GM19239 (cell line): ENCODE measurements at regions not wholly inside any gene's neighbourhood (a gene's known extent, or its start where the extent isn't known, plus 50 kb on each side); places are given as distances from the start of the nearest gene placed in this dataset.
"Not testable (repeated sequence)": the region's sequence is repeated elsewhere in the genome, so short reads cannot be mapped to it uniquely, and the experiment has no call there.

Source experiments
- DNase-seq: peaks from one replicate; pipeline ENCODE4 v3.0.0; 2011; ENCODE audit warnings: low spot score; ENCODE audit not compliant: insufficient read length
- FAIRE-seq: peaks from 2 replicates; lab custom pipeline; 2011; peaks lifted over from hg19 to GRCh38; lab: Jason Lieb, UNC

DNA sequence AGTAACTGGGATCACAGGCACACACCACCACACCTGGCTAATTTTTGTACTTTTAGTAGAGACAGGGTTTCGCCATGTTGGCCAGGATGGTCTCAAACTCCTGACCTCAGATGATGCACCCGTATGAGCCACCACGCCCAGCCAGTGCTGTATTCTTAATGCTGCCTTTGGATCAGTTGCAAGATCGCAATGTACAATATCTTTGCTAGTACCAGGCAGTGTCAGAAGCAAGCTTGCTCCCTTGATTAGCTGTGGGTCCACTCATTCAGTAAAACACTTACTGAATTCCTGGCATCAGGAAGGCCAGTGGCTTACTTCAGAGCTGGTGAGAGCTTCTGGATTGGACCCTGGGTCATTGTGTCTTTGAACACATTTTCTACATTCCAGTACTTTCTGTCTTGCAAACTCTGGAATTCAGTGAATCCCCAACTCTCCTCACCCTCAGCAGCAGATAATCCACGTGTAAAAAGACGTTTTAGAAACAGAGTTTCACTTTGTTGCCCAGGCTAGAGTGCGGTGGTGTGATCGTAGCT lies 1183.7 kb downstream of the AACS start:
- DNase-seq, result no peak
- no peak for FAIRE-seq

DNA sequence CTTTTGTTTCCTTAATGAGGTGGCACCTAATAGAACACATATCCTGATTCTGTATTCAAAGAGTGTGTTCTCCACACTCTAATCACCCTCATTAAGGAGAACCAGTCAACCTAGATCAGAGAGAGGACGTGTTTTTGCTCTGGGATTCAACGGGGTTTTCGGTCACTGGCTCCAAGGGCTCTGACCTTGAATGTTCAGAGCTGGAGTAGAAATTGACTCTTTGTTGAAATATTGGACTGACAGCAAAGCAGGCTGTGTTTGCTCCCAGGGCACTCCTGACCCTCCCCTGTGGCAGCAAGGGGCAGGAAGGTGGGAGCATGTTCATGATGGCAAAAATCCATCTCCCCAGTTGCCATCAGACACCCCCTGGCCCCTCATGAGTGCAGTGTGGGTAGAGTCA lies 1193.0 kb downstream of the AACS start:
- DNase-seq (no peak), FAIRE-seq (no peak)

GRCh38 chr12:126262829-126263228 lies 1197.6 kb downstream of the AACS start:
- DNase-seq, result no peak
- FAIRE-seq, result no peak

GRCh38 chr12:126268222-126268621 lies 1203.0 kb downstream of the AACS start:
- FAIRE-seq (no peak), DNase-seq (no peak)

DNA sequence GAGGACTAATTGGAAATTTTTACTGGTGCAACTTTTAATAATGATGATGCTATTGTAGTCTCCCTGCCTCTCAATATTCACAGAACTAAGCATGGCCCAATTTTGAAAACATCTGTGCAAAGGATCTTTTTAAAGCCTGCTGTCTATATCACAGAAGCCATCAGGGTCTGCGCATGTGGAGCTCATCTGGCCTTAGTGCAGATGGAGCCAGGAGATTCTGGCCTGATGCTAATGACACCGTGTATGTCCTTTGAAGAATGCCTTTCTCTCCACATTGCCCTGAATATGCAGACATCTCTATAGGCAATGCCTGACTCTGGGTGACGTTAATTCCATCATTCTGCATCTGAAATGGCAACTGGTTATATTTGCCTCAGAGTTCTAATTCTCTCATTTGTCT lies 1205.9 kb downstream of the AACS start:
- DNase-seq, result no peak
- FAIRE-seq, result no peak

DNA sequence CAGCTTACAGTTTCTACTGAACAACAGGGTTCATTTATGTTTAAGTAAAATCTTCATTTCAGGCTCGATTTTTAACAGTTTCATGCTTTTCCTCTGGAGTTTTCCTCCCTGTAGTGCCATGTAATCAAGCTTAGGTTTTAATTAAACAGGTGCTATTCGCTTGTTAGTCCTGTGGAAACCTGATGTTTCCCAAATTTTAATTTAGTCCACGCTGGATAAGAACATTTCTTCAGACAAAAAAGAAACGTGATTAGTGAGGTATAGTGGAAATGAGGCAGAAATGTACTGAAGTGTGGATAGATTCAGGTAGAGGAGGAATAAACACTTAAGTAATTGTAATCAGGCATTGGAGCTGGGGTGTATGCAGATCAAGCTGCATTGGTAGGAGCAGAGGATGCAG lies 1217.5 kb downstream of the AACS start:
- DNase-seq, result no peak
- no peak for FAIRE-seq

GRCh38 chr12:126286203-126286602 lies 1221.0 kb downstream of the AACS start:
- FAIRE-seq, result no peak

GRCh38 chr12:126290456-126290855 lies 1225.2 kb downstream of the AACS start:
- no peak for FAIRE-seq
- DNase-seq, result no peak

More at GRCh38 chr12:126286203-126286602, 1221.0 kb downstream of the AACS start:
- DNase-seq, result no peak

DNA sequence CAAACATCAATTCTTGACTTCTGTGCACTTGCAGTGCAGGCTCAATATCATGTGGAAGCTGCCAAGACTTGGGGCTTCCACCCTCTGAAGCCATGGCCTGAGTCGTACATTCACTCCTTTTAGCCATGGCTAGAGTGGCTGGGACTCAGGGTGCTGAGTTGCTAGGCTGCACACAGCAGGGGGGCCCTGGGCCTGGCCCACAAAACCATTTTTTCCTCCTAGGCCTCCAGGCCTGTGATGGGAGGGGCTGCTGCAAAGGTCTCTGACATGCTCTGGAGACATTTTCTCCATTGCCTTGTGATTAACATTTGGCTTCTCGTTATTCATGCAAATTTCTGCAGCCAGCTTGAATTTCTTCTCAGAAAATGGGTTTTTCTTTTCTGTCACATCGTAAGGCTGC lies 1226.8 kb downstream of the AACS start:
- not testable (repeated sequence) for DNase-seq, FAIRE-seq

GRCh38 chr12:126295652-126296051 lies 1230.4 kb downstream of the AACS start:
- DNase-seq (no peak), FAIRE-seq (no peak)

- DNase-seq, result no peak
- no peak for FAIRE-seq
Observed at GRCh38 chr12:126309278-126309677, 1244.0 kb downstream of the AACS start.

DNA sequence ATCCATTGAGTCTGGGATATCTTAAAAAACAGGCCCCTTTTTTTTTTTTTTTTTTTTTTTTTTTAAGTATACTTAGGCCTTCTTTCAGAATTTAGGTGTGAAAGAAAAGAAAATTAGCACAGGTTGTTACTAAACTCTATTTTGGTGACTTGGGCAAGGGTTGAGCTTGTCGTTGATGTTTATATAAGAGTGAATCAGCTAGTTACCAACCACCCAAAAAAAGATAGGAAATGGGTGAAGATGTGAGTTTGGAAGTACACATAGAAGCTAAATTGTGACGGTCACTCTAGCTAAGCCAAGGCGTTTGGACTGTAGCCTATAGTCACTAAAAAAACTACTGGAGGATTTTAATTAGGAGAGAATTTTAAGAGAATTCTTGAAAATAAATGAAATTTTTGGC lies 1247.2 kb downstream of the AACS start:
- DNase-seq, result no peak
- FAIRE-seq, result no peak

DNA sequence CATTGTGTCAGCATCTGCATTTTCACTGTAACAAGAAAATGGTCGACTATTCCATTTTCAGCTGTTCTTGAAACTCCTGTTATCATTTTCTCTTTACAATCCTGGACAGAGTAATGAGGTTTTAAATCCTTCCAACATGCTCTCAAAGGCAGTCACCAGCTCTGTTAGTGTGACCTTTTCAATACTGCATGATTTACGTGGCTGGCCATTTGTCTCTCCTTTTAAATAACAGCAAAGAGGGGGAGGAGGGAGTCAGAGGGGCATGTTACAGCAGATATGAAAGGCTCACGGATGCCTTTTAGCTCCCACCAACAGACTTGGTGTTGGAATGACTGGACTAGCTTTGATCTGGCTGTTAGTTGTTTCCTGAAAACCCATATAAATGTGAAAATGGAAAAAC lies 1251.2 kb downstream of the AACS start:
- DNase-seq, result no peak
- no peak for FAIRE-seq

DNA sequence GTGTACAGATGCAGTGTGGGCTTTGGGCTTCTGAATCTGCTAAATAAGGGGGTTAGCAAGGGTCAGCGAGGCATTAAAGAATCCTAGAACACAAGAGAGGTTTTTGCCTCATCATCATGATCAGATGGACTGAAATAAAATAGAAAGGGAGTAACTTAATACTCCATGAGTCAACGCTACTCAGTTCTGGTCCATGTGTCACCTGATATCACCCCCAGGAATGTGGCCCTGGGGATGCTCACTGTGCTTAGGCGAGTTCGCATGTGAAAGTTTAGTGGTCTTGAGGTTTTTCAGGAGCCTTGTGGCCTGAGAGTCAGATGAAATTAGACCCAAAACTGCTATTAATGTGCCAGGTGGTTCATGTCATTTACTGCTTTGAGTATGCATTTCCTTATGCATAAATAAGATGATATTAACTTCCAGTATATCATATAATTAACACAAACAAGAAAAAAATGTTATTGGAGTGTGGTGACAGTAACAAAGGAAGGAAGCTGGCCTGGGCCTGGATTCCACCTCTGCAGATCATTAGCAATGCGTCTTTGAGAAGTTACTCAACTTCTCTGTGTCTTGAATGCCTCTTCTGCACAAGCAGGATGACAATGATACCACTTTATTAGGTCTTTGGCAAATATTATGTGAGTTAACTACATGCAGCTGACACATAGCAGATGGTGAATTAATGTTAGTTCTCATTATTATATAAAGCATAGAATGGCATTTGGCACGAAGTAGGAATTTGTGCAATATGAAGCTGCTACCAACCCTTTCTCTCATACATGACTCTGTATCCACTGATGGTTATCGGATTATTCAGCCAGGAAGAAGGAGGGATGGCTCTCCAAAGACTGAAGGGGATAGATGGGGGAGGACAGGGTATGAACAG lies 1272.6 kb downstream of the AACS start:
- DNase-seq (no peak), FAIRE-seq (no peak)

GRCh38 chr12:126342866-126343265 lies 1277.6 kb downstream of the AACS start:
- FAIRE-seq (no peak), DNase-seq (no peak)

DNA sequence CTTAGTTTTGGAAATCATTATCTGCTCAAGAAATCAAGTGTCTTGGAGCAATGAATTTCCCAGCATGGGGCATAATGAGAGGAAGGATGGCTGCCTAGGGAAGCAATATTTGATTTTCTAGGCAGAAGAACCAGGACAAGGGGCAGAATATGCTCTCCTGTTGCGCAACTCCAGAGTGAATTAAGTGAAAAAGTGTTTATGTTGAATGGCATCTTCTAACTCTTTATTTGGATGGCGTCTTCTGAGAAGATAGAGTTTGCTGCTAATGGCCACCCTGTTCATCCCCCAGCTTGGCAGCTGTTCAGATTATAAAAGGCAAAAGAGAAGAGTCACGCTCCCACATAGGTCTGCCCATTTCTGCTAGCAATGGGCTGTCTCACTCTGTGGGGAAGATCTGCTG lies 1278.1 kb downstream of the AACS start:
- FAIRE-seq, result no peak
- DNase-seq, result no peak

DNA sequence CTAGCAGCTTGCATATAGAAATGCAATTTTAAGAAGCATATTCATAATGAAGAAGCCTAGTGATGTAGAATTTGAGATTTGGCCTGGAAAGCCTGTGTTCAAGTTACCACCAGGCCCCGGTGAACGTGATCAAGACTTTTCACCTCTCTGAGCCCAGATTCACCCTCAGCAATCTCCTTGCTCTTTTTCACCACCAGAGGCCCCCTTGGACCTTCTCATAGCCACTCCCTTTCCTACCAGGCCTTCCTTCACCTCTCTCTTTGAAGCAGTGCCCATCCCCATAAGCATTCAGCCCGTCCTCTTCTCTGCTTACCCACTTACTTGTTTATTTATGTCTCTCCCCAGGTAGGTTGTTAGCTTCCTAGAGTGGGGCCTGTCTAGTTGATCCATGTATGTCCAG lies 1280.9 kb downstream of the AACS start:
- DNase-seq (no peak), FAIRE-seq (no peak)

DNA sequence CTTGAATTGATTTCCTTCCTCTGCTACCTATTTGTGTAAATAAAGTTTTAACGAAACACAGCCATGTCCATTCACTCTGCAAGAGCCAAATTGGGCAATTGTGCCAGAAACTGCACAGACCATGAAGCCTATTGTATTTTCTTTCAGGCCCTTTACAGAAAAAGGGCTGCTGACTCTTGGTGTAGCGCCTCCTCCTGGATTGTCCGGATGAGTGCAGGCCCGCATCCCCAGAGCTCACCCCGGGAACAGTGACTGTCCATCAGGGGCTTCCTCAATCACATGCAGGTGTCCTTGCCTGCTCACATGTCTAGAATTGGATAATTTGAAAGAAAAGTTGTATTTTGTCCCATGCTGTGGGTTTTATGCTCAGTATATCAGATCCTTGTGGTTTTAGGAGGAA lies 1282.2 kb downstream of the AACS start:
- DNase-seq, result no peak
- FAIRE-seq, result no peak

GRCh38 chr12:126349383-126349782 lies 1284.1 kb downstream of the AACS start:
- DNase-seq, result no peak
- no peak for FAIRE-seq

GRCh38 chr12:126353604-126354003 lies 1288.4 kb downstream of the AACS start:
- DNase-seq (no peak), FAIRE-seq (no peak)

- DNase-seq (no peak), FAIRE-seq (no peak)
Observed at GRCh38 chr12:126354633-126355032, 1289.4 kb downstream of the AACS start.

- FAIRE-seq, result no peak
Observed at GRCh38 chr12:126355346-126355745, 1290.1 kb downstream of the AACS start.

More at GRCh38 chr12:126355346-126355745, 1290.1 kb downstream of the AACS start:
- DNase-seq, result no peak
